Neural cell (in vitro differentiated cells): ENCODE measurements at regions not wholly inside any gene's neighbourhood (a gene's known extent, or its start where the extent isn't known, plus 50 kb on each side); places are given as distances from the start of the nearest gene placed in this dataset.

ENCODE experiments used
- H2AFZ ChIP-seq: fragments of 200-600, 300-800 bp; sonication (generic), shearing (Covaris generic); 2 replicates; pipeline ENCODE4 v1.6.0; 2014; ENCODE audit warnings: low read depth, mild to moderate bottlenecking, antibody characterized with exemption, low read length, moderate library complexity
- H3F3A ChIP-seq: fragments of 200-600 bp; shearing (Covaris generic); 2 replicates; pipeline ENCODE4 v1.6.1; 2016; ENCODE audit warnings: mild to moderate bottlenecking, moderate library complexity, mixed read lengths, antibody characterized with exemption, low read length; ENCODE audit not compliant: insufficient read depth, poor library complexity, severe bottlenecking
- H3K27ac ChIP-seq: fragments of 200-600, 300-800 bp; sonication (generic), shearing (Covaris generic); 2 replicates; pipeline ENCODE4 v1.5.1; 2014; ENCODE audit warnings: mild to moderate bottlenecking, low read length, moderate library complexity
- H3K27me3 ChIP-seq: fragments of 300-800, 200-600 bp; sonication (generic), shearing (Covaris generic); 2 replicates; pipeline ENCODE4 v1.6.0; 2014; ENCODE audit warnings: mild to moderate bottlenecking, low read depth, low read length, moderate library complexity; ENCODE audit not compliant: insufficient read depth
- H3K36me3 ChIP-seq: fragments of 300-800, 200-600 bp; sonication (generic), shearing (Covaris generic); 2 replicates; pipeline ENCODE4 v1.5.1; 2014; ENCODE audit warnings: mild to moderate bottlenecking, antibody characterized with exemption, low read length, moderate library complexity; ENCODE audit not compliant: insufficient read depth
- H3K4me2 ChIP-seq: fragments of 300-800, 200-600 bp; sonication (generic), shearing (Covaris generic); 2 replicates; pipeline ENCODE4 v1.6.0; 2014; ENCODE audit warnings: mild to moderate bottlenecking, low read length
- H3K4me3 ChIP-seq: fragments of 300-800, 200-600 bp; sonication (generic), shearing (Covaris generic); 2 replicates; pipeline ENCODE4 v1.5.1; 2014; ENCODE audit warnings: mild to moderate bottlenecking, low read length, moderate library complexity
- H3K79me2 ChIP-seq: fragments of 200-600 bp; shearing (Covaris generic); replicated peaks from 2 replicates; pipeline ENCODE4 v1.6.0; 2014; ENCODE audit warnings: mild to moderate bottlenecking, low read length, moderate library complexity; ENCODE audit not compliant: insufficient read depth
- H3K9ac ChIP-seq: fragments of 300-800, 200-600 bp; sonication (generic), shearing (Covaris generic); 2 replicates; pipeline ENCODE4 v1.6.1; 2016; ENCODE audit warnings: mild to moderate bottlenecking, low read length, mixed read lengths
- H3K9me2 ChIP-seq: fragments of 200-600 bp; shearing (Covaris generic); 2 replicates; pipeline ENCODE4 v1.6.1; 2016; ENCODE audit warnings: mild to moderate bottlenecking, low read length, mixed read lengths; ENCODE audit not compliant: insufficient read depth
- H3K9me3 ChIP-seq: fragments of 200-600, 300-800 bp; sonication (generic), shearing (Covaris generic); 2 replicates; pipeline ENCODE4 v1.6.1; 2016; ENCODE audit warnings: mild to moderate bottlenecking, mixed run types, low read length, moderate library complexity, mixed read lengths
- H4K20me1 ChIP-seq: fragments of 200-600 bp; shearing (Covaris generic); 2 replicates; pipeline ENCODE4 v1.6.1; 2016; ENCODE audit warnings: mild to moderate bottlenecking, mixed run types; ENCODE audit not compliant: insufficient read depth
- CTCF ChIP-seq: fragments of 450-650 bp; IDR thresholded peaks from 2 replicates; pipeline ENCODE4 v1.5.1; 2014; ENCODE audit warnings: antibody characterized with exemption, mild to moderate bottlenecking, moderate library complexity; ENCODE audit not compliant: poor library complexity, severe bottlenecking
- EP300 ChIP-seq: fragments of 450-650 bp; conservative IDR thresholded peaks from 2 replicates; pipeline ENCODE4 v1.6.1; 2014; ENCODE audit warnings: antibody characterized with exemption, mild to moderate bottlenecking, moderate library complexity; ENCODE audit not compliant: poor library complexity, severe bottlenecking
- EZH2 ChIP-seq: fragments of 200-600, 300-800 bp; shearing (Covaris generic), sonication (generic); IDR thresholded peaks from 2 replicates; pipeline ENCODE4 v1.6.1; 2014; ENCODE audit warnings: antibody characterized with exemption, low read length, borderline replicate concordance, mild to moderate bottlenecking; ENCODE audit not compliant: insufficient read depth, poor library complexity, severe bottlenecking
- MXI1 ChIP-seq: fragments of 450-650 bp; conservative IDR thresholded peaks from 2 replicates; pipeline ENCODE4 v1.6.1; 2014; ENCODE audit warnings: antibody characterized with exemption, mild to moderate bottlenecking; ENCODE audit not compliant: poor library complexity, severe bottlenecking
- POLR2AphosphoS5 ChIP-seq: IDR thresholded peaks from 2 replicates; pipeline ENCODE4 v1.6.1; 2012
- RAD21 ChIP-seq: fragments of 450-650 bp; conservative IDR thresholded peaks from 2 replicates; pipeline ENCODE4 v1.6.1; 2014; ENCODE audit warnings: antibody characterized with exemption, mild to moderate bottlenecking, moderate library complexity
- REST ChIP-seq: IDR thresholded peaks from 2 replicates; pipeline ENCODE4 v1.6.1; 2012; ENCODE audit warnings: borderline replicate concordance
- SMC3 ChIP-seq: fragments of 450-650 bp; conservative IDR thresholded peaks from 2 replicates; pipeline ENCODE4 v1.6.1; 2014; ENCODE audit warnings: antibody characterized with exemption, mild to moderate bottlenecking, moderate library complexity; ENCODE audit not compliant: poor library complexity
- TAF1 ChIP-seq: IDR thresholded peaks from 2 replicates; pipeline ENCODE4 v1.6.1; 2012; ENCODE audit warnings: low read depth

DNA sequence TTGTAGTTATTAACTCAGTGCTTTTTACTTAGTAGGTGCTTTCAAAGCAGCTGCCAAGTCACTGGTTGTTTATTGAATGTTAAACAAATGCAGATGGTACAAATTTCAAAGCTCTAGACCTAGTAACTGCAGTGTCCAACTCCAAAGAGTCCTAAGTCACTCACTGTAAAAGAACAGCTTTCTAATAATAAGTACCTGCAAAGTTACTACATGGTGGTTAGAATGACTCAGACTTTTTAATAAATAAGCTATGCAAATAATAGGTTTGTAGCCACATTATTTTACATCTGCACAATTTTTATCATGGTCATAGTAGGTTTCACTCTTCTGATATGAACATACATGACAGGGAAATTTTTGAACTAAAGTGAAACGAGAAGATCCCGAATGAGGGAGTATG is 1620.4 kb upstream of the CELF4 start:
- Histone ChIP-seq H4K20me1 (no peaks in the 10 kb centered on the region), H3K4me3 (no peak overlapping the region), H3K27me3 (no peaks in the 10 kb centered on the region), H2AFZ (no peak overlapping the region), H3K9me3 (no peaks in the 10 kb centered on the region), H3K27ac (no peak overlapping the region), H3K79me2 (no peaks in the 10 kb centered on the region), H3F3A (no peaks in the 10 kb centered on the region), H3K4me2 (no peak overlapping the region), H3K36me3 (no peaks in the 10 kb centered on the region), H3K9me2 (no peaks in the 10 kb centered on the region), H3K9ac (no peak overlapping the region)
- TF ChIP-seq REST (no peak), POLR2AphosphoS5 (no peak), MXI1 (no peak), RAD21 (no peak), CTCF (no peak), TAF1 (no peak), SMC3 (no peak), EZH2 (no peak), EP300 (no peak)

- TF ChIP-seq REST: no peak
- no peak for TF ChIP-seq MXI1
- no peak for TF ChIP-seq EP300
- TF ChIP-seq SMC3: no peak
- no peak for TF ChIP-seq CTCF
- no peak for TF ChIP-seq EZH2
- TF ChIP-seq POLR2AphosphoS5: no peak
- TF ChIP-seq TAF1: no peak
- no peak for TF ChIP-seq RAD21
- no peaks in the 10 kb centered on the region for H4K20me1 ChIP-seq
- no peak overlapping the region for H2AFZ ChIP-seq
- H3K9ac ChIP-seq: no peak overlapping the region
- no peaks in the 10 kb centered on the region for H3K27me3 ChIP-seq
- no peak overlapping the region for H3K4me2 ChIP-seq
- H3K36me3 ChIP-seq: no peaks in the 10 kb centered on the region
- no peak overlapping the region for H3K4me3 ChIP-seq
- H3K79me2 ChIP-seq: no peaks in the 10 kb centered on the region
- H3F3A ChIP-seq: no peaks in the 10 kb centered on the region
- no peaks in the 10 kb centered on the region for H3K9me2 ChIP-seq
- no peaks in the 10 kb centered on the region for H3K9me3 ChIP-seq
- H3K27ac ChIP-seq: no peak overlapping the region
Observed at GRCh38 chr18:39184176-39184575, 1618.6 kb upstream of the CELF4 start.
